ENCODE measurements at regions not wholly inside any gene's neighbourhood (a gene's known extent, or its start where the extent isn't known, plus 50 kb on each side); places are given as distances from the start of the nearest gene placed in this dataset.

DNA sequence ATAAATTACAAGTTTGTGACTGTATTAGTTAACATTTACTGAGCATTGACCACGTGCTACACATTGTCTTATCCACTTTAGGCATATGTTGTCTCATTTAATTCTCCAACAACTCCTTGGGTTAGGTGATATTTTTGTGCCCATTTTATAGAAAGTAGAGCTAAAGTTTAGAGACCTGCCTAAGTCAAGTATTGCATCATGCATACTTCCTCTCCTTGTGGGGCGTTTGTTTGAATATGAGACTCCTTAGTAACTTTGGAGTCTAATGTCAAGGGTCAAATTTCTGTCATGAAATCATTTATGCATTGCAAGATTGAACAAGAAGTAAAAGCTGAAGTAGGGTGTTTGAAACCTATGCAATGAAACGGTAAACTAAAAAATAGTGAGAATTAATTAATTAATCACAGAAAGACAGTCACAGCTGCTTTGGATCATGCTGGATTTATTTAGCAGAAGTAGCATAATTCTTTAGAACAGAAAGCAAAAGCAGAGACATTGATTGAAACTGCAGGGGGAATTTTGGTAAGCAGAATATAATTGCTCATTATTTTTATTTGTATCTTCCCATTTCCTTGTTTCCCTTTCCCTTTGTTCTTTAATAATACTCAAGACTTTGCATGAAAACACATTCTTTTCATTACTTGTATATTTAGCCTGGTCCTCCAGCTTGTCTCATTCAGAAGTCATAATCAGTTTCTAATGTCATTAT lies 1374.4 kb upstream of the GJE1 start:
- TF ChIP-seq EZH2 (IDR thresholded peaks at IDR 0.05; ENCODE audit: insufficient read depth, poor library complexity, severe bottlenecking), result no peak
- no peak for TF ChIP-seq EZH2phosphoT487 (IDR thresholded peaks at IDR 0.05; ENCODE audit: insufficient read depth, low read depth)

Measured in GM23248 (cell line).